ENCODE measurements at regions not wholly inside any gene's neighbourhood (a gene's known extent, or its start where the extent isn't known, plus 50 kb on each side); places are given as distances from the start of the nearest gene placed in this dataset.

DNA sequence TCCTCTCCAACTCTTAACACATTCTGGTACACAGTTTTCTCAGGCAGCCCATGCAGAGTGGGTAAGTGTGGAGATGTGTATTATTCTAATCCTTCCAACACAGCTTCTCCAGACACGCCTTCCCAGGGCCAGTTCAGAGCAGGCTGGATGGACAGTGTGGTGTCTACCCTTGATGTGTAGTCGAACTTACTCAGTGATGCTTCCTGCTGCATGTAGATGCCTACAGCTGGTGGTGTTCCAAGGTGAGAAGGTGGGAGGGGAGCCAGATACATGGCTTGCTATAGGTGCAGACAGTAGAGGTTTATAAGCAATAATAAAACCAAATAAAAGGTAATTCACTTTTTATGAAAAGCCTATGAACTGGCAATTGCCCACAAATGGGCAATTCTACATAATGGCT is 104.0 kb downstream of the QRSL1 start:
- POLR2A ChIA-PET: no interaction called here
- DNase-seq: no peak
- Histone ChIP-seq H3K27ac (ENCODE audit: low read depth in 2 of 2, low read length in 1 of 2) (no peak overlapping the region), H4K20me1 (ENCODE audit: insufficient read depth) (no peaks in the 10 kb centered on the region), H3K4me3 (ENCODE audit: low read depth in 2 of 2, low read length in 1 of 2) (no peak overlapping the region), H3K9ac (no peak overlapping the region), H3K36me3 (replicated peaks in 1 of 2; ENCODE audit: control insufficient read depth in 1 of 2, insufficient read depth in 2 of 2, low read length in 1 of 2) (no peaks in the 10 kb centered on the region), H2AFZ (ENCODE audit: low read depth) (no peak overlapping the region), H3K4me2 (no peak overlapping the region), H3K9me3 (no peaks in the 10 kb centered on the region; the same call in 1 of the 2 replicates), H3K9me2 (no peaks in the 10 kb centered on the region), H3K4me1 (ENCODE audit: control insufficient read depth in 1 of 2, insufficient read depth in 2 of 2, low read depth in 1 of 2, low read length in 1 of 2) (no peaks in the 10 kb centered on the region), H3K27me3 (ENCODE audit: insufficient read depth) (no peaks in the 10 kb centered on the region), H3K79me2 (ENCODE audit: insufficient read depth) (no peaks in the 10 kb centered on the region), H3F3A (replicated peaks; ENCODE audit: insufficient read depth) (no peaks in the 10 kb centered on the region)
- TF ChIP-seq JUND (IDR thresholded peaks at IDR 0.05) (no peak), FOSL2 (IDR thresholded peaks at IDR 0.05; ENCODE audit: borderline replicate concordance, low read depth) (no peak), RXRA (IDR thresholded peaks at IDR 0.05; ENCODE audit: borderline replicate concordance, low read depth) (no peak), GABPA (IDR thresholded peaks at IDR 0.05; ENCODE audit: low read depth) (no peak), SMC3 (IDR thresholded peaks at IDR 0.05; ENCODE audit: low read depth, low read length) (no peak), TAF1 (IDR thresholded peaks at IDR 0.05; ENCODE audit: borderline replicate concordance, low read depth, low read length) (no peak), FOXM1 (IDR thresholded peaks at IDR 0.05; ENCODE audit: low read depth) (no peak), GATA2 (CRISPR knock-in tag; IDR thresholded peaks at IDR 0.05) (no peak), RAD21 (IDR thresholded peaks at IDR 0.05; ENCODE audit: low read length) (no peak)
- TF ChIP-seq, protein P1, sequence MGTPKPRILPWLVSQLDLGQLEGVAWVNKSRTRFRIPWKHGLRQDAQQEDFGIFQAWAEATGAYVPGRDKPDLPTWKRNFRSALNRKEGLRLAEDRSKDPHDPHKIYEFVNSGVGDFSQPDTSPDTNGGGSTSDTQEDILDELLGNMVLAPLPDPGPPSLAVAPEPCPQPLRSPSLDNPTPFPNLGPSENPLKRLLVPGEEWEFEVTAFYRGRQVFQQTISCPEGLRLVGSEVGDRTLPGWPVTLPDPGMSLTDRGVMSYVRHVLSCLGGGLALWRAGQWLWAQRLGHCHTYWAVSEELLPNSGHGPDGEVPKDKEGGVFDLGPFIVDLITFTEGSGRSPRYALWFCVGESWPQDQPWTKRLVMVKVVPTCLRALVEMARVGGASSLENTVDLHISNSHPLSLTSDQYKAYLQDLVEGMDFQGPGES (IDR thresholded peaks at IDR 0.05; ENCODE audit: low read depth, low read length): no peak
- TF ChIP-seq, protein P2, sequence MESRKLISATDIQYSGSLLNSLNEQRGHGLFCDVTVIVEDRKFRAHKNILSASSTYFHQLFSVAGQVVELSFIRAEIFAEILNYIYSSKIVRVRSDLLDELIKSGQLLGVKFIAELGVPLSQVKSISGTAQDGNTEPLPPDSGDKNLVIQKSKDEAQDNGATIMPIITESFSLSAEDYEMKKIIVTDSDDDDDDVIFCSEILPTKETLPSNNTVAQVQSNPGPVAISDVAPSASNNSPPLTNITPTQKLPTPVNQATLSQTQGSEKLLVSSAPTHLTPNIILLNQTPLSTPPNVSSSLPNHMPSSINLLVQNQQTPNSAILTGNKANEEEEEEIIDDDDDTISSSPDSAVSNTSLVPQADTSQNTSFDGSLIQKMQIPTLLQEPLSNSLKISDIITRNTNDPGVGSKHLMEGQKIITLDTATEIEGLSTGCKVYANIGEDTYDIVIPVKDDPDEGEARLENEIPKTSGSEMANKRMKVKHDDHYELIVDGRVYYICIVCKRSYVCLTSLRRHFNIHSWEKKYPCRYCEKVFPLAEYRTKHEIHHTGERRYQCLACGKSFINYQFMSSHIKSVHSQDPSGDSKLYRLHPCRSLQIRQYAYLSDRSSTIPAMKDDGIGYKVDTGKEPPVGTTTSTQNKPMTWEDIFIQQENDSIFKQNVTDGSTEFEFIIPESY (IDR thresholded peaks at IDR 0.05; ENCODE audit: borderline replicate concordance, low read depth): no peak
- CTCF ChIA-PET: no interaction called here
- 9% methylated on average over 2 of the region's 2 CpGs for WGBS (ENCODE audit: low lambda C conversion rate)

DNA sequence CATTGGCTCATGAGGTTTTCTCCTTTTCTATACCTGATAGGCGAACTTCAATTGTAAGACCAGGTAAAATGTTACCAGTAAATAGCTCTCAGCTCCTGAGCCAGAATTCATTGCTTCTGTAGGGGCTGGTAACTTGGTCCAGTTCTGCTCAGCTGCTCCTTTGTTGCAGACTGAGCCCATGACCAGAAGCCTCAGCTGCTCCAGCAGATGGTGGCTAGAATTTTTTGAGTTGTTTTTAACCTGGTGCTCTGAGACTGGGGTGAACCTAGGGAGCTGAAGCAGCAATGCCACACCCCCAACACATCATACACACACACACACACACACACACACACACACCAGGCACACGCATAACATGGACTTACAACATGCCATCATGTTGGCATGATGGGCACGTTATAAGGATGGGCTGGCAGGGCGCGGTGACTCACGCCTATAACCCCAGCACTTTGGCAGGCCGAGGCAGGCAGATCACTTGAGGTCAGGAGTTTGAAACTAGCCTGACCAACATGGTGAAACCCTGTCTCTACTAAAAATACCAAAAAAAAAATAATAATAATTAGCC is 103.1 kb downstream of the QRSL1 start:
- 54% methylated on average over 5 of the region's 7 CpGs for WGBS (ENCODE audit: low lambda C conversion rate)
- ChIA-PET POLR2A (no interaction called here), CTCF (no interaction called here)
- Histone ChIP-seq H4K20me1 (ENCODE audit: insufficient read depth) (no peaks in the 10 kb centered on the region), H3K9me2 (no peaks in the 10 kb centered on the region), H3K4me1 (ENCODE audit: control insufficient read depth in 1 of 2, insufficient read depth in 2 of 2, low read depth in 1 of 2, low read length in 1 of 2) (no peaks in the 10 kb centered on the region; a peak in 1 of 4 replicates), H3K27me3 (ENCODE audit: insufficient read depth) (no peaks in the 10 kb centered on the region), H3F3A (replicated peaks; ENCODE audit: insufficient read depth) (no peaks in the 10 kb centered on the region), H3K9ac (no peak overlapping the region), H3K9me3 (no peaks in the 10 kb centered on the region; the same call in 1 of the 2 replicates), H2AFZ (ENCODE audit: low read depth) (no peak overlapping the region), H3K4me3 (ENCODE audit: low read depth in 2 of 2, low read length in 1 of 2) (no peak overlapping the region), H3K79me2 (ENCODE audit: insufficient read depth) (no peaks in the 10 kb centered on the region), H3K36me3 (replicated peaks in 1 of 2; ENCODE audit: control insufficient read depth in 1 of 2, insufficient read depth in 2 of 2, low read length in 1 of 2) (no peaks in the 10 kb centered on the region), H3K27ac (ENCODE audit: low read depth in 2 of 2, low read length in 1 of 2) (no peak overlapping the region), H3K4me2 (no peak overlapping the region)
- TF ChIP-seq POLR2AphosphoS5 (IDR thresholded peaks at IDR 0.05; ENCODE audit: low read depth, low read length): no peak
- TF ChIP-seq, protein P1 (IDR thresholded peaks at IDR 0.05; ENCODE audit: low read depth, low read length): no peak
- no peak for TF ChIP-seq SIN3A (IDR thresholded peaks at IDR 0.05; ENCODE audit: borderline replicate concordance, low read depth, low read length)
- no peak for TF ChIP-seq RAD21 (IDR thresholded peaks at IDR 0.05; ENCODE audit: low read length)
- no peak for TF ChIP-seq RXRA (IDR thresholded peaks at IDR 0.05; ENCODE audit: borderline replicate concordance, low read depth)
- no peak for TF ChIP-seq GATA2 (CRISPR knock-in tag; IDR thresholded peaks at IDR 0.05)
- no peak for TF ChIP-seq NRF1 (IDR thresholded peaks at IDR 0.05; ENCODE audit: low read depth, low read length)
- TF ChIP-seq TEAD4 (IDR thresholded peaks at IDR 0.05; ENCODE audit: borderline replicate concordance, insufficient read depth): no peak
- TF ChIP-seq GABPA (IDR thresholded peaks at IDR 0.05; ENCODE audit: low read depth): no peak
- TF ChIP-seq TAF1 (IDR thresholded peaks at IDR 0.05; ENCODE audit: borderline replicate concordance, low read depth, low read length): no peak
- TF ChIP-seq, protein P3, sequence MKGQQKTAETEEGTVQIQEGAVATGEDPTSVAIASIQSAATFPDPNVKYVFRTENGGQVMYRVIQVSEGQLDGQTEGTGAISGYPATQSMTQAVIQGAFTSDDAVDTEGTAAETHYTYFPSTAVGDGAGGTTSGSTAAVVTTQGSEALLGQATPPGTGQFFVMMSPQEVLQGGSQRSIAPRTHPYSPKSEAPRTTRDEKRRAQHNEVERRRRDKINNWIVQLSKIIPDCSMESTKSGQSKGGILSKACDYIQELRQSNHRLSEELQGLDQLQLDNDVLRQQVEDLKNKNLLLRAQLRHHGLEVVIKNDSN (IDR thresholded peaks at IDR 0.05; ENCODE audit: borderline replicate concordance, low read depth): no peak
- TF ChIP-seq TCF12 (IDR thresholded peaks at IDR 0.05): no peak
- TF ChIP-seq, protein P4, sequence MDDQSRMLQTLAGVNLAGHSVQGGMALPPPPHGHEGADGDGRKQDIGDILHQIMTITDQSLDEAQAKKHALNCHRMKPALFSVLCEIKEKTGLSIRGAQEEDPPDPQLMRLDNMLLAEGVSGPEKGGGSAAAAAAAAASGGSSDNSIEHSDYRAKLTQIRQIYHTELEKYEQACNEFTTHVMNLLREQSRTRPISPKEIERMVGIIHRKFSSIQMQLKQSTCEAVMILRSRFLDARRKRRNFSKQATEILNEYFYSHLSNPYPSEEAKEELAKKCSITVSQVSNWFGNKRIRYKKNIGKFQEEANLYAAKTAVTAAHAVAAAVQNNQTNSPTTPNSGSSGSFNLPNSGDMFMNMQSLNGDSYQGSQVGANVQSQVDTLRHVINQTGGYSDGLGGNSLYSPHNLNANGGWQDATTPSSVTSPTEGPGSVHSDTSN (IDR thresholded peaks at IDR 0.05): no peak
- TF ChIP-seq, protein P5, sequence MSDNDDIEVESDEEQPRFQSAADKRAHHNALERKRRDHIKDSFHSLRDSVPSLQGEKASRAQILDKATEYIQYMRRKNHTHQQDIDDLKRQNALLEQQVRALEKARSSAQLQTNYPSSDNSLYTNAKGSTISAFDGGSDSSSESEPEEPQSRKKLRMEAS (IDR thresholded peaks at IDR 0.05; ENCODE audit: low read depth): no peak
- no peak for TF ChIP-seq NFIC (IDR thresholded peaks at IDR 0.05; ENCODE audit: borderline replicate concordance)
- no peak for TF ChIP-seq YY1 (IDR thresholded peaks at IDR 0.05; ENCODE audit: low read depth)
- no peak for DNase-seq
